ENCODE measurements at regions not wholly inside any gene's neighbourhood (a gene's known extent, or its start where the extent isn't known, plus 50 kb on each side); places are given as distances from the start of the nearest gene placed in this dataset.

DNA sequence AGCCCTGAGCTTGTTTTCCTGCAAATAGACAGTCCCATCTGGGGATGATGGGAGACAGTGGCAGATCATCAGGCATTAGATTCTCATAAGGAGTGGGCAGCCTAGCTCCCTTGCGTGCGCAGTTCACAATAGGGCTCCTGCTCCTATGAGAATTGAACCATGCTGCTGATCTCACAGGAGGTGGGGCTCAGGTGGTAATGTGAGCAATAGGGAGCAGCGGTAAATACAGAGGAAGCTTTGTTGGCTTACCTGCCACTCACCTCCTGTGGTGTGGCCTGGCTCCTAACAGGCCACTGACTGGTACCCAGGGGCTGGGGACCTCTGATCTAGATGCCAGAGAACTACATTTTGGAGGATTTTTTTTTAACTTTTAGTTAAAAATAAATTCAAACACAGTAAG, 434.8 kb upstream of the MKI67 start:
- Histone ChIP-seq H3K27ac (no peak overlapping the region), H2AFZ (no peak overlapping the region), H4K20me1 (ENCODE audit: insufficient read depth, poor library complexity, severe bottlenecking) (no peaks in the 10 kb centered on the region), H3K4me1 (ENCODE audit: insufficient read depth) (no peaks in the 10 kb centered on the region), H3K4me2 (no peak overlapping the region), H3K27me3 (no peaks in the 10 kb centered on the region), H3K79me2 (no peaks in the 10 kb centered on the region), H3K9me2 (replicated peaks; ENCODE audit: insufficient read depth) (no peaks in the 10 kb centered on the region), H3K9me3 (ENCODE audit: low read depth) (no peaks in the 10 kb centered on the region), H3K4me3 (no peak overlapping the region), H3K36me3 (replicated peaks; ENCODE audit: insufficient read depth, low read depth) (no peaks in the 10 kb centered on the region)
- TF ChIP-seq EZH2 (IDR thresholded peaks at IDR 0.05; ENCODE audit: borderline replicate concordance) (no peak), EZH2phosphoT487 (IDR thresholded peaks at IDR 0.05; ENCODE audit: low read depth, severe bottlenecking, unreplicated experiment) (no peak)
- TF ChIP-seq, protein P1, sequence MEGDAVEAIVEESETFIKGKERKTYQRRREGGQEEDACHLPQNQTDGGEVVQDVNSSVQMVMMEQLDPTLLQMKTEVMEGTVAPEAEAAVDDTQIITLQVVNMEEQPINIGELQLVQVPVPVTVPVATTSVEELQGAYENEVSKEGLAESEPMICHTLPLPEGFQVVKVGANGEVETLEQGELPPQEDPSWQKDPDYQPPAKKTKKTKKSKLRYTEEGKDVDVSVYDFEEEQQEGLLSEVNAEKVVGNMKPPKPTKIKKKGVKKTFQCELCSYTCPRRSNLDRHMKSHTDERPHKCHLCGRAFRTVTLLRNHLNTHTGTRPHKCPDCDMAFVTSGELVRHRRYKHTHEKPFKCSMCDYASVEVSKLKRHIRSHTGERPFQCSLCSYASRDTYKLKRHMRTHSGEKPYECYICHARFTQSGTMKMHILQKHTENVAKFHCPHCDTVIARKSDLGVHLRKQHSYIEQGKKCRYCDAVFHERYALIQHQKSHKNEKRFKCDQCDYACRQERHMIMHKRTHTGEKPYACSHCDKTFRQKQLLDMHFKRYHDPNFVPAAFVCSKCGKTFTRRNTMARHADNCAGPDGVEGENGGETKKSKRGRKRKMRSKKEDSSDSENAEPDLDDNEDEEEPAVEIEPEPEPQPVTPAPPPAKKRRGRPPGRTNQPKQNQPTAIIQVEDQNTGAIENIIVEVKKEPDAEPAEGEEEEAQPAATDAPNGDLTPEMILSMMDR (IDR thresholded peaks at IDR 0.05; ENCODE audit: poor library complexity): no peak
- DNase-seq (ENCODE audit: low spot score): no peak
- WGBS (ENCODE audit: low lambda C conversion rate, missing lambda C conversion rate): 97% methylated on average over 3 of the region's 3 CpGs

DNA sequence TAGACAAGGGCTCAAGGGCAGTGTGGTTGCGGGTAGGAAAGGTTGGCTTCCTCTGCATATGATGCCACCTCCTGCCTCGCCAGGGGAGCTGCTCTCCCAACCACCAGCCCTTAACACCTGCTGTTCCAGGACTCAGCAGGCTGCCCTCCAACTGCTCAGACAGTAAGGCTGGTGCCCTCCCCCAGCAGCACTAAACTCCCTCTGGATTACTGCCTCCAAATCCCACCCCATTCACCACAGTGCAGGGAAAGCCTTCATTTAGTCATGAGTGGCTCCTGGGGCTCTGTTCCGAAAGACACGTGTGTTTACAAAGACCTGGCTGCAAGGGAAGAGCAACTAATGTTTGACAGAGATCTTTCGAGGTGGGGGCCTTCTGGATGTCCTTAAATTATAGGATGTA, 437.2 kb upstream of the MKI67 start:
- no peaks in the 10 kb centered on the region for H3K9me3 ChIP-seq (ENCODE audit: low read depth)
- TF ChIP-seq, protein P1 (IDR thresholded peaks at IDR 0.05; ENCODE audit: poor library complexity): no peak
- TF ChIP-seq EZH2 (IDR thresholded peaks at IDR 0.05; ENCODE audit: borderline replicate concordance): no peak
- TF ChIP-seq EZH2phosphoT487 (IDR thresholded peaks at IDR 0.05; ENCODE audit: low read depth, severe bottlenecking, unreplicated experiment): no peak
- H3K4me3 ChIP-seq: no peak overlapping the region
- no peaks in the 10 kb centered on the region for H3K36me3 ChIP-seq (replicated peaks; ENCODE audit: insufficient read depth, low read depth)
- no peak overlapping the region for H2AFZ ChIP-seq
- DNase-seq (ENCODE audit: low spot score): no peak
- no peaks in the 10 kb centered on the region for H3K27me3 ChIP-seq
- H4K20me1 ChIP-seq (ENCODE audit: insufficient read depth, poor library complexity, severe bottlenecking): no peaks in the 10 kb centered on the region
- H3K4me1 ChIP-seq (ENCODE audit: insufficient read depth): no peaks in the 10 kb centered on the region
- H3K27ac ChIP-seq: no peak overlapping the region
- H3K9me2 ChIP-seq (replicated peaks; ENCODE audit: insufficient read depth): no peaks in the 10 kb centered on the region
- H3K4me2 ChIP-seq: no peak overlapping the region
- H3K79me2 ChIP-seq: no peaks in the 10 kb centered on the region
- WGBS (ENCODE audit: low lambda C conversion rate, missing lambda C conversion rate): 92% methylated on average over 5 of the region's 5 CpGs

DNA sequence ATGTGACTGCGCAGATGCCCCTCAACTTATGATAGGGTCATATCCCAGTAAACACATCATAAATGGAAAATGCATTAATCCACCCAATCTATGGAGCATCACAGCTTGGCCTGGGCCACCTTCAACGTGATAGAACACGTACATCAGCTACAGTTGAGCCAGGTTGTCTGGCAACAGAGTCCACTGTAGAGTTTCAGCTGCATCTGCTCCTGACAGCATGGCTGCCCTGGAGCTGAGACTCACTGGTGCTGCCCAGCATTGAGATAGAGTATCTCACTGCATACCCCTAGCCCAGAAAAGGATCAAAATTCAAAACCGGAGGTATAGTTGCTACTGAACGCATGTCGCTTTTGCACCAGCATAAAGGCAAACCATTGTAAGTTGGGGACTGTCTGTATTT, 437.7 kb upstream of the MKI67 start:
- Histone ChIP-seq H3K9me3 (ENCODE audit: low read depth) (no peaks in the 10 kb centered on the region), H3K9me2 (replicated peaks; ENCODE audit: insufficient read depth) (no peaks in the 10 kb centered on the region)
- 93% methylated on average over 6 of the region's 6 CpGs for WGBS (ENCODE audit: low lambda C conversion rate, missing lambda C conversion rate)

More for the DNA sequence above, 437.7 kb upstream of the MKI67 start:
- TF ChIP-seq, protein P1 (IDR thresholded peaks at IDR 0.05; ENCODE audit: poor library complexity): no peak
- TF ChIP-seq EZH2phosphoT487 (IDR thresholded peaks at IDR 0.05; ENCODE audit: low read depth, severe bottlenecking, unreplicated experiment) (no peak), EZH2 (IDR thresholded peaks at IDR 0.05; ENCODE audit: borderline replicate concordance) (no peak)
- H3K4me3 ChIP-seq: no peak overlapping the region
- no peaks in the 10 kb centered on the region for H3K27me3 ChIP-seq
- H2AFZ ChIP-seq: no peak overlapping the region
- H4K20me1 ChIP-seq (ENCODE audit: insufficient read depth, poor library complexity, severe bottlenecking): no peaks in the 10 kb centered on the region
- no peak overlapping the region for H3K4me2 ChIP-seq
- no peaks in the 10 kb centered on the region for H3K36me3 ChIP-seq (replicated peaks; ENCODE audit: insufficient read depth, low read depth)
- DNase-seq (ENCODE audit: low spot score): no peak
- H3K27ac ChIP-seq: no peak overlapping the region
- no peaks in the 10 kb centered on the region for H3K4me1 ChIP-seq (ENCODE audit: insufficient read depth)
- H3K79me2 ChIP-seq: no peaks in the 10 kb centered on the region
